IMR-90 (cell line): ENCODE measurements at regions not wholly inside any gene's neighbourhood (a gene's known extent, or its start where the extent isn't known, plus 50 kb on each side); places are given as distances from the start of the nearest gene placed in this dataset.

Source experiments
- ATAC-seq: fragments of 200-7000 bp; cut with Tn5 transposase; 2 replicates; pipeline ENCODE4 v1.9.1; 2020; ENCODE audit warnings: low read depth, mild to moderate bottlenecking, moderate library complexity
- BruUV-seq: library from RNA; stranded (reverse); fragments of 400-500 nt; replicated peaks from 2 replicates; lab custom pipeline; 2021; lab: Mats Ljungman, UMichigan
- CTCF ChIA-PET: fragments of 300-600 bp; formaldehyde crosslinking; extraction: SDS; loops from one replicate; lab custom pipeline; 2021; ENCODE audit warnings: antibody characterized with exemption; lab: Yijun Ruan, JAX
- POLR2A ChIA-PET: fragments of 300-600 bp; sonication (Branson Sonifier 250); formaldehyde crosslinking; loops from one replicate; lab custom pipeline; 2022; ENCODE audit warnings: antibody characterized with exemption; ENCODE audit not compliant: unreplicated experiment; lab: Charles Lee
- DNase-seq: peaks from one replicate; pipeline ENCODE4 v3.0.0; 2013
- H2AFZ ChIP-seq: replicated peaks from 2 replicates; pipeline ENCODE3; 2013; ENCODE audit warnings: low read length, mild to moderate bottlenecking; ENCODE audit not compliant: poor library complexity
- H2AK5ac ChIP-seq: 2 replicates; pipeline ENCODE4 v1.6.1; 2013; ENCODE audit warnings: low read depth, low read length, inconsistent platforms
- H2AK9ac ChIP-seq: replicated peaks from 2 replicates; pipeline ENCODE3; 2013; ENCODE audit warnings: mild to moderate bottlenecking, low read depth, low read length, moderate library complexity; ENCODE audit not compliant: poor library complexity
- H2BK120ac ChIP-seq: 2 replicates; pipeline ENCODE4 v1.6.1; 2013; ENCODE audit warnings: low read depth, low read length, inconsistent platforms
- H2BK15ac ChIP-seq: 3 replicates; pipeline ENCODE4 v1.6.1; 2013; ENCODE audit warnings: low read depth, low read length, inconsistent platforms
- H2BK20ac ChIP-seq: 2 replicates; pipeline ENCODE4 v1.6.1; 2013; ENCODE audit warnings: low read depth, mild to moderate bottlenecking, inconsistent platforms, low read length, moderate library complexity
- H2BK5ac ChIP-seq: 2 replicates; pipeline ENCODE4 v1.6.1; 2013; ENCODE audit warnings: mild to moderate bottlenecking, low read depth, low read length, inconsistent platforms; ENCODE audit not compliant: poor library complexity, severe bottlenecking
- H3K14ac ChIP-seq: replicated peaks from 2 replicates; pipeline ENCODE4 v1.6.1; 2013; ENCODE audit warnings: low read depth, low read length, inconsistent platforms
- H3K18ac ChIP-seq: 2 replicates; pipeline ENCODE4 v1.6.1; 2013; ENCODE audit warnings: low read depth, low read length, control low read depth
- H3K23ac ChIP-seq: 2 replicates; pipeline ENCODE4 v1.6.1; 2013; ENCODE audit warnings: low read depth, low read length, inconsistent platforms
- H3K27ac ChIP-seq: 2 replicates; pipeline ENCODE4 v1.5.1; 2013; ENCODE audit warnings: mild to moderate bottlenecking, control low read depth, low read length; ENCODE audit not compliant: insufficient read depth
- H3K27me3 ChIP-seq: 2 replicates; pipeline ENCODE4 v1.6.1; 2013; ENCODE audit warnings: low read length; ENCODE audit not compliant: control insufficient read depth, insufficient read depth
- H3K36me3 ChIP-seq: 2 replicates; pipeline ENCODE4 v1.6.1; 2013; ENCODE audit warnings: low read length, mixed read lengths; ENCODE audit not compliant: control insufficient read depth, insufficient read depth
- H3K4ac ChIP-seq: 2 replicates; pipeline ENCODE4 v1.6.1; 2013; ENCODE audit warnings: low read depth, low read length, inconsistent platforms
- H3K4me1 ChIP-seq: 2 replicates; pipeline ENCODE4 v1.6.1; 2013; ENCODE audit warnings: low read length, mixed read lengths; ENCODE audit not compliant: control insufficient read depth, insufficient read depth
- H3K4me2 ChIP-seq: 2 replicates; pipeline ENCODE4 v1.6.1; 2013; ENCODE audit warnings: low read depth, mild to moderate bottlenecking, control low read depth, low read length, moderate library complexity
- H3K4me3 ChIP-seq: 2 replicates; pipeline ENCODE4 v1.5.1; 2013; ENCODE audit warnings: low read depth, mild to moderate bottlenecking, control low read depth, low read length, moderate library complexity; ENCODE audit not compliant: insufficient read depth
- H3K56ac ChIP-seq: 2 replicates; pipeline ENCODE4 v1.6.1; 2013; ENCODE audit warnings: low read length, inconsistent platforms; ENCODE audit not compliant: insufficient read depth; ENCODE audit errors: extremely low read depth
- H3K79me1 ChIP-seq, 2 experiments: 2 replicates each; pipeline ENCODE4 v1.6.1; 2013; ENCODE audit warnings: low read length in 2 of 2, inconsistent platforms in 1 of 2, low read depth in 1 of 2
- H3K9ac ChIP-seq: 2 replicates; pipeline ENCODE4 v1.6.1; 2013; ENCODE audit warnings: low read depth, low read length, control low read depth
- H3K9me1 ChIP-seq: 2 replicates; pipeline ENCODE4 v1.6.1; 2013; ENCODE audit warnings: low read length, inconsistent platforms; ENCODE audit not compliant: insufficient read depth
- H3K9me3 ChIP-seq: 2 replicates; pipeline ENCODE4 v1.6.1; 2013; ENCODE audit warnings: low read length; ENCODE audit not compliant: control insufficient read depth, insufficient read depth
- H4K20me1 ChIP-seq: 2 replicates; pipeline ENCODE4 v1.6.1; 2013; ENCODE audit warnings: low read length, inconsistent platforms; ENCODE audit not compliant: insufficient read depth
- H4K5ac ChIP-seq: 2 replicates; pipeline ENCODE4 v1.6.1; 2013; ENCODE audit warnings: mild to moderate bottlenecking, low read depth, low read length, control low read depth
- H4K8ac ChIP-seq, 2 experiments: 2 replicates each; pipeline ENCODE4 v1.6.1; 2013; ENCODE audit warnings: low read depth in 2 of 2, low read length in 2 of 2, control low read depth in 1 of 2, inconsistent platforms in 1 of 2
- H4K91ac ChIP-seq: 2 replicates; pipeline ENCODE4 v1.6.1; 2013; ENCODE audit warnings: low read depth, low read length, inconsistent platforms; ENCODE audit not compliant: insufficient read depth
- BHLHE40 ChIP-seq: fragments of 150-350 bp; IDR thresholded peaks from 2 replicates; pipeline ENCODE4 v1.6.1; 2016; ENCODE audit warnings: mild to moderate bottlenecking, low read depth, low read length
- CEBPB ChIP-seq: IDR thresholded peaks from 2 replicates; pipeline ENCODE4 v1.6.1; 2012; ENCODE audit warnings: low read depth, low read length, improper control_type of control experiment
- CHD1 ChIP-seq: IDR thresholded peaks from 2 replicates; pipeline ENCODE4 v1.6.1; 2012; ENCODE audit warnings: low read depth, low read length, improper control_type of control experiment
- CTCF ChIP-seq: conservative IDR thresholded peaks from 2 replicates; pipeline ENCODE4 v1.5.1; 2012; ENCODE audit warnings: mild to moderate bottlenecking, low read depth, low read length, improper control_type of control experiment
- ELK1 ChIP-seq: fragments of 150-350 bp; IDR thresholded peaks from 2 replicates; pipeline ENCODE4 v1.6.1; 2016; ENCODE audit warnings: low read depth, mild to moderate bottlenecking, low read length, moderate library complexity, borderline replicate concordance
- FOS ChIP-seq: fragments of 150-350 bp; IDR thresholded peaks from 2 replicates; pipeline ENCODE4 v1.6.1; 2016; ENCODE audit warnings: low read depth, low read length
- MAFK ChIP-seq: IDR thresholded peaks from 2 replicates; pipeline ENCODE4 v1.6.1; 2012; ENCODE audit warnings: low read depth, low read length, improper control_type of control experiment
- MXI1 ChIP-seq: IDR thresholded peaks from 2 replicates; pipeline ENCODE4 v1.6.1; 2012; ENCODE audit warnings: low read depth, mild to moderate bottlenecking, low read length, moderate library complexity, borderline replicate concordance
- NFE2L2 ChIP-seq: fragments of 150-350 bp; IDR thresholded peaks from 2 replicates; pipeline ENCODE4 v1.6.1; 2016; ENCODE audit warnings: low read depth, mild to moderate bottlenecking, low read length
- POLR2A ChIP-seq: IDR thresholded peaks from 2 replicates; pipeline ENCODE4 v1.6.1; 2012; ENCODE audit warnings: mild to moderate bottlenecking, low read depth, low read length
- RAD21 ChIP-seq: IDR thresholded peaks from 2 replicates; pipeline ENCODE4 v1.6.1; 2012; ENCODE audit warnings: low read length, improper control_type of control experiment
- RCOR1 ChIP-seq: IDR thresholded peaks from 2 replicates; pipeline ENCODE4 v1.6.1; 2012; ENCODE audit warnings: mild to moderate bottlenecking, low read length, improper control_type of control experiment; ENCODE audit not compliant: insufficient replicate concordance
- RFX5 ChIP-seq: IDR thresholded peaks from 2 replicates; pipeline ENCODE4 v1.8.0; 2012; ENCODE audit warnings: low read depth, mild to moderate bottlenecking, low read length, moderate library complexity
- WGBS, 2 experiments: methylation state at CpG; one replicate each; pipeline versions ENCODE4 v1.1.5 to v1.1.7; 2013; ENCODE audit warnings: missing lambda C conversion rate in 2 of 2; ENCODE audit not compliant: insufficient read length in 1 of 2; ENCODE audit errors: extremely low coverage in 2 of 2; 5-methylcytosine and 5-hydroxymethylcytosine counted together
- dilution Hi-C: fragments of 300-500 bp; cut with HindIII; formaldehyde crosslinking; loops from one replicate; pipeline ENCODE4 v1.14.3; 2018; ENCODE audit warnings: low sequenced_read_pairs; ENCODE audit not compliant: unreplicated experiment
- in situ Hi-C: fragments of 300-500 bp; cut with MboI; formaldehyde crosslinking; loops from 3 replicates; pipeline ENCODE4 v1.14.3; 2019; ENCODE audit warnings: low sequenced_read_pairs, inconsistent platforms, mixed read lengths
- intact Hi-C: fragments of 100-400 bp; cut with micrococcal nuclease; formaldehyde crosslinking; loops from 2 replicates; pipeline ENCODE4 v1.10.0; 2022
- TF ChIP-seq, protein P1 (sequence below): fragments of 150-350 bp; IDR thresholded peaks from 2 replicates; pipeline ENCODE4 v1.6.1; 2017; ENCODE audit warnings: mild to moderate bottlenecking, antibody characterized with exemption, low read length, low read depth

- WGBS, 2 experiments, result 100% methylated on average over 1 of the region's 2 CpGs; no CpG with 5 or more reads in 1 of the 2 experiments
- H2AFZ ChIP-seq, result no peak overlapping the region
- no peaks in the 10 kb centered on the region for H4K20me1 ChIP-seq
- no peak overlapping the region for H3K14ac ChIP-seq
- H3K27ac ChIP-seq, result no peak overlapping the region
- H4K8ac ChIP-seq, result no peak overlapping the region
- DNase-seq (no peak), ATAC-seq (no peak)
- H4K91ac ChIP-seq, result no peak overlapping the region
- no peaks in the 10 kb centered on the region for H3K9me3 ChIP-seq
- H2AK9ac ChIP-seq, result no peak overlapping the region
- no peak overlapping the region for H2BK20ac ChIP-seq
- no peak overlapping the region for H3K4me3 ChIP-seq
- no peak overlapping the region for H4K5ac ChIP-seq
- H3K4me2 ChIP-seq, result peak overlapping the region; percentile 19; the same call in 1 of the 2 replicates
- intact Hi-C loops, result no loop called here
- no peak overlapping the region for H3K4ac ChIP-seq
- no peak overlapping the region for H2BK5ac ChIP-seq
- no peaks in the 10 kb centered on the region for H3K79me1 ChIP-seq
- peak overlapping the region; percentile 34; the same call in 1 of the 2 replicates for H3K18ac ChIP-seq
- no peak overlapping the region for H2BK120ac ChIP-seq
- POLR2A ChIA-PET, result no interaction called here
- no peak overlapping the region for H2AK5ac ChIP-seq
- dilution Hi-C loops, result no loop called here
- TF ChIP-seq RAD21 (no peak), MAFK (no peak), RFX5 (no peak), MXI1 (no peak), CEBPB (no peak), CHD1 (no peak), CTCF (no peak), ELK1 (no peak), POLR2A (no peak), FOS (no peak), RCOR1 (no peak), BHLHE40 (no peak), NFE2L2 (no peak)
- TF ChIP-seq, protein P1, sequence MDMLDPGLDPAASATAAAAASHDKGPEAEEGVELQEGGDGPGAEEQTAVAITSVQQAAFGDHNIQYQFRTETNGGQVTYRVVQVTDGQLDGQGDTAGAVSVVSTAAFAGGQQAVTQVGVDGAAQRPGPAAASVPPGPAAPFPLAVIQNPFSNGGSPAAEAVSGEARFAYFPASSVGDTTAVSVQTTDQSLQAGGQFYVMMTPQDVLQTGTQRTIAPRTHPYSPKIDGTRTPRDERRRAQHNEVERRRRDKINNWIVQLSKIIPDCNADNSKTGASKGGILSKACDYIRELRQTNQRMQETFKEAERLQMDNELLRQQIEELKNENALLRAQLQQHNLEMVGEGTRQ, result no peak
- H3K4me1 ChIP-seq, result no peaks in the 10 kb centered on the region
- CTCF ChIA-PET, result interaction anchor here (0.6 kb wide), 1 partner anchor 937 kb away, joined by 3 read pairs; no protein-coding TSS in a partner anchor
- in situ Hi-C loops, result no loop called here
- no peak overlapping the region for H2BK15ac ChIP-seq
- no peak overlapping the region for H3K9ac ChIP-seq
- H3K36me3 ChIP-seq, result no peaks in the 10 kb centered on the region
- H3K56ac ChIP-seq, result no peak overlapping the region
- H3K23ac ChIP-seq, result no peak overlapping the region
- H3K9me1 ChIP-seq, result no peaks in the 10 kb centered on the region; the same call in 1 of the 2 replicates
- H3K27me3 ChIP-seq, result no peaks in the 10 kb centered on the region
- BruUV-seq, result no TSS peak
Observed at GRCh38 chr3:111324151-111324550, 217.8 kb upstream of the CD96 start.
